GM23338 (cell line): ENCODE measurements at regions not wholly inside any gene's neighbourhood (a gene's known extent, or its start where the extent isn't known, plus 50 kb on each side); places are given as distances from the start of the nearest gene placed in this dataset.

Experiments used
- ATAC-seq: fragments of 200-7000 bp; cut with Tn5 transposase; 3 replicates; pipeline ENCODE4 v1.9.1; 2020
- DNase-seq: peaks from one replicate; pipeline ENCODE4 v3.0.0-alpha.2; 2015; ENCODE audit warnings: low spot score
- H2AFZ ChIP-seq: fragments of 200-600 bp; sonication (generic); 2 replicates; pipeline ENCODE4 v1.8.0; 2016; ENCODE audit warnings: antibody characterized with exemption, mild to moderate bottlenecking, moderate library complexity
- H3F3A ChIP-seq: fragments of 200-600 bp; sonication (generic); replicated peaks from 2 replicates; pipeline ENCODE4 v1.8.0; 2017; ENCODE audit warnings: antibody characterized with exemption, mixed run types, low read depth
- H3K27ac ChIP-seq: fragments of 200-600 bp; sonication (generic); 2 replicates; pipeline ENCODE4 v1.6.1; 2016; ENCODE audit warnings: low read depth
- H3K27me3 ChIP-seq: fragments of 200-600 bp; sonication (generic); 2 replicates; pipeline ENCODE4 v1.8.0; 2016; ENCODE audit warnings: mild to moderate bottlenecking, mixed run types, moderate library complexity; ENCODE audit not compliant: insufficient read depth
- H3K36me3 ChIP-seq: fragments of 200-600 bp; sonication (generic); 2 replicates; pipeline ENCODE4 v1.8.0; 2016; ENCODE audit warnings: mild to moderate bottlenecking; ENCODE audit not compliant: insufficient read depth
- H3K4me1 ChIP-seq: fragments of 200-600 bp; sonication (generic); 2 replicates; pipeline ENCODE4 v1.8.0; 2016; ENCODE audit warnings: mild to moderate bottlenecking, moderate library complexity; ENCODE audit not compliant: insufficient read depth
- H3K4me2 ChIP-seq: fragments of 200-600 bp; sonication (generic); 2 replicates; pipeline ENCODE4 v1.7.1; 2017; ENCODE audit warnings: mixed run types
- H3K4me3 ChIP-seq: fragments of 200-600 bp; sonication (generic); 2 replicates; pipeline ENCODE4 v1.6.1; 2016; ENCODE audit warnings: mixed run types
- H3K79me2 ChIP-seq: fragments of 200-600 bp; sonication (generic); replicated peaks from 2 replicates; pipeline ENCODE4 v1.8.0; 2017; ENCODE audit warnings: mild to moderate bottlenecking; ENCODE audit not compliant: insufficient read depth
- H3K9me2 ChIP-seq: fragments of 200-600 bp; sonication (generic); 2 replicates; pipeline ENCODE4 v1.8.0; 2017; ENCODE audit not compliant: insufficient read depth
- H4K20me1 ChIP-seq: fragments of 200-600 bp; sonication (generic); replicated peaks from 2 replicates; pipeline ENCODE4 v1.8.0; 2017; ENCODE audit warnings: mild to moderate bottlenecking; ENCODE audit not compliant: insufficient read depth
- H3K27ac Mint-ChIP-seq: 2 replicates; pipeline ENCODE4 v1.8.0; 2020; ENCODE audit warnings: inconsistent platforms, mild to moderate bottlenecking, moderate library complexity, mixed read lengths
- H3K27me3 Mint-ChIP-seq: 3 replicates; pipeline ENCODE4 v1.8.0; 2022; ENCODE audit warnings: low read depth, mild to moderate bottlenecking, moderate library complexity, mixed read lengths, inconsistent platforms; ENCODE audit not compliant: insufficient read depth, poor library complexity
- H3K36me3 Mint-ChIP-seq: 3 replicates; pipeline ENCODE4 v1.8.0; 2021; ENCODE audit warnings: low read depth, mild to moderate bottlenecking, inconsistent platforms, moderate library complexity, mixed read lengths
- H3K4me1 Mint-ChIP-seq: 3 replicates; pipeline ENCODE4 v1.8.0; 2020; ENCODE audit warnings: mild to moderate bottlenecking, inconsistent platforms, mixed read lengths
- H3K4me3 Mint-ChIP-seq: 3 replicates; pipeline ENCODE4 v1.8.0; 2021; ENCODE audit warnings: moderate library complexity, mild to moderate bottlenecking, inconsistent platforms, mixed read lengths
- H3K9me3 Mint-ChIP-seq: 3 replicates; pipeline ENCODE4 v1.8.0; 2020; ENCODE audit warnings: moderate library complexity, mild to moderate bottlenecking, inconsistent platforms, mixed read lengths
- CREB1 ChIP-seq: fragments of 250-450 bp; sonication (Bioruptor Pico); IDR thresholded peaks from 2 replicates; pipeline ENCODE4 v1.5.0; 2020; ENCODE audit warnings: low read depth, mild to moderate bottlenecking, moderate library complexity
- JUNB ChIP-seq: IDR thresholded peaks from one replicate; pipeline ENCODE4 v1.6.1; 2016; ENCODE audit warnings: antibody characterized with exemption; ENCODE audit not compliant: unreplicated experiment
- POLR2AphosphoS5 ChIP-seq: IDR thresholded peaks from 2 replicates; pipeline ENCODE4 v1.6.1; 2016; ENCODE audit warnings: antibody characterized with exemption, low read depth
- STAT1 ChIP-seq: IDR thresholded peaks from one replicate; pipeline ENCODE4 v1.6.1; 2016; ENCODE audit warnings: antibody characterized with exemption; ENCODE audit not compliant: unreplicated experiment
- ZNF114 ChIP-seq: fragments of 250-450 bp; sonication (Bioruptor Pico); IDR thresholded peaks from 2 replicates; pipeline ENCODE4 v1.5.0; 2020; ENCODE audit warnings: mild to moderate bottlenecking, moderate library complexity
- ZNF331 ChIP-seq: fragments of 250-450 bp; sonication (Bioruptor Pico); IDR thresholded peaks from 2 replicates; pipeline ENCODE4 v1.5.0; 2020; ENCODE audit warnings: low read depth, mild to moderate bottlenecking, moderate library complexity
- ZNF462 ChIP-seq: fragments of 250-450 bp; sonication (Bioruptor Pico); IDR thresholded peaks from 2 replicates; pipeline ENCODE4 v1.5.0; 2020; ENCODE audit warnings: mild to moderate bottlenecking, moderate library complexity

GRCh38 chr9:100674419-100675122 is 96.7 kb downstream of the CAVIN4 start:
- Histone ChIP-seq H3K79me2 (no peaks in the 10 kb centered on the region), H3K4me1 (peaks cover 35% of the 10 kb centered on the region), H4K20me1 (no peaks in the 10 kb centered on the region), H3K27me3 (no peaks in the 10 kb centered on the region), H3K36me3 (no peaks in the 10 kb centered on the region), H3K4me3 (no peak overlapping the region), H3K4me2 (no peak overlapping the region), H3F3A (no peaks in the 10 kb centered on the region), H2AFZ (no peak overlapping the region), H3K27ac (no peak overlapping the region), H3K9me2 (no peaks in the 10 kb centered on the region)
- no peak for DNase-seq
- TF ChIP-seq JUNB (no peak), STAT1 (no peak), POLR2AphosphoS5 (no peak), ZNF114 (CRISPR knock-in tag) (no peak), ZNF462 (CRISPR knock-in tag) (no peak), ZNF331 (CRISPR knock-in tag) (no peak)
- no peak overlapping the region for H3K27ac Mint-ChIP-seq
- H3K9me3 Mint-ChIP-seq, result peaks cover 4% of the 10 kb centered on the region; the same call in 1 of the 3 replicates
- peaks cover 4% of the 10 kb centered on the region; the same call in 2 of the 3 replicates for H3K36me3 Mint-ChIP-seq
- peaks cover 35% of the 10 kb centered on the region for H3K4me1 Mint-ChIP-seq
- ATAC-seq, result no peak
- H3K4me3 Mint-ChIP-seq, result no peak overlapping the region
- peaks cover 5% of the 10 kb centered on the region for H3K27me3 Mint-ChIP-seq

GRCh38 chr9:100679834-100680233 is 102.0 kb downstream of the CAVIN4 start:
- Histone ChIP-seq H3K27ac (no peak overlapping the region), H3K4me3 (no peak overlapping the region), H4K20me1 (no peaks in the 10 kb centered on the region), H3F3A (no peaks in the 10 kb centered on the region), H3K79me2 (no peaks in the 10 kb centered on the region), H3K27me3 (no peaks in the 10 kb centered on the region), H3K4me2 (no peak overlapping the region), H3K4me1 (peaks cover 3% of the 10 kb centered on the region; the same call in 1 of the 2 replicates), H3K9me2 (no peaks in the 10 kb centered on the region), H3K36me3 (no peaks in the 10 kb centered on the region), H2AFZ (no peak overlapping the region)
- ATAC-seq (no peak), DNase-seq (no peak)
- Mint-ChIP-seq H3K27me3 (no peaks in the 10 kb centered on the region), H3K9me3 (no peaks in the 10 kb centered on the region), H3K4me3 (no peak overlapping the region), H3K27ac (no peak overlapping the region), H3K4me1 (peaks cover 5% of the 10 kb centered on the region; the same call in 2 of the 3 replicates), H3K36me3 (no peaks in the 10 kb centered on the region)
- TF ChIP-seq POLR2AphosphoS5 (no peak), ZNF114 (CRISPR knock-in tag) (no peak), CREB1 (CRISPR knock-in tag) (no peak)
